ENCODE measurements at regions not wholly inside any gene's neighbourhood (a gene's known extent, or its start where the extent isn't known, plus 50 kb on each side); places are given as distances from the start of the nearest gene placed in this dataset.

GRCh38 chr2:126786765-126787164, 111.9 kb upstream of the TEX51 start:
- TF ChIP-seq, protein P1, sequence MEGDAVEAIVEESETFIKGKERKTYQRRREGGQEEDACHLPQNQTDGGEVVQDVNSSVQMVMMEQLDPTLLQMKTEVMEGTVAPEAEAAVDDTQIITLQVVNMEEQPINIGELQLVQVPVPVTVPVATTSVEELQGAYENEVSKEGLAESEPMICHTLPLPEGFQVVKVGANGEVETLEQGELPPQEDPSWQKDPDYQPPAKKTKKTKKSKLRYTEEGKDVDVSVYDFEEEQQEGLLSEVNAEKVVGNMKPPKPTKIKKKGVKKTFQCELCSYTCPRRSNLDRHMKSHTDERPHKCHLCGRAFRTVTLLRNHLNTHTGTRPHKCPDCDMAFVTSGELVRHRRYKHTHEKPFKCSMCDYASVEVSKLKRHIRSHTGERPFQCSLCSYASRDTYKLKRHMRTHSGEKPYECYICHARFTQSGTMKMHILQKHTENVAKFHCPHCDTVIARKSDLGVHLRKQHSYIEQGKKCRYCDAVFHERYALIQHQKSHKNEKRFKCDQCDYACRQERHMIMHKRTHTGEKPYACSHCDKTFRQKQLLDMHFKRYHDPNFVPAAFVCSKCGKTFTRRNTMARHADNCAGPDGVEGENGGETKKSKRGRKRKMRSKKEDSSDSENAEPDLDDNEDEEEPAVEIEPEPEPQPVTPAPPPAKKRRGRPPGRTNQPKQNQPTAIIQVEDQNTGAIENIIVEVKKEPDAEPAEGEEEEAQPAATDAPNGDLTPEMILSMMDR (conservative IDR thresholded peaks at IDR 0.05 in 1 of 2, IDR thresholded peaks at IDR 0.05 in 1 of 2; ENCODE audit: low read depth in 1 of 2, low read length in 2 of 2): no peak
- no peak for TF ChIP-seq EZH2 (IDR thresholded peaks at IDR 0.05; ENCODE audit: low read length, missing control alignments)
